Superior temporal gyrus (tissue), 1 donor: ENCODE measurements at regions not wholly inside any gene's neighbourhood (a gene's known extent, or its start where the extent isn't known, plus 50 kb on each side); places are given as distances from the start of the nearest gene placed in this dataset.

Experiments used
- DNase-seq: peaks from one replicate; pipeline ENCODE4 v3.0.0-alpha.2; 2016; ENCODE audit errors: extremely low spot score

GRCh38 chr19:29096896-29097295, 116.1 kb downstream of the UQCRFS1 start:
- no peak for DNase-seq

GRCh38 chr19:29093553-29093908, 119.4 kb downstream of the UQCRFS1 start:
- no peak for DNase-seq

DNA sequence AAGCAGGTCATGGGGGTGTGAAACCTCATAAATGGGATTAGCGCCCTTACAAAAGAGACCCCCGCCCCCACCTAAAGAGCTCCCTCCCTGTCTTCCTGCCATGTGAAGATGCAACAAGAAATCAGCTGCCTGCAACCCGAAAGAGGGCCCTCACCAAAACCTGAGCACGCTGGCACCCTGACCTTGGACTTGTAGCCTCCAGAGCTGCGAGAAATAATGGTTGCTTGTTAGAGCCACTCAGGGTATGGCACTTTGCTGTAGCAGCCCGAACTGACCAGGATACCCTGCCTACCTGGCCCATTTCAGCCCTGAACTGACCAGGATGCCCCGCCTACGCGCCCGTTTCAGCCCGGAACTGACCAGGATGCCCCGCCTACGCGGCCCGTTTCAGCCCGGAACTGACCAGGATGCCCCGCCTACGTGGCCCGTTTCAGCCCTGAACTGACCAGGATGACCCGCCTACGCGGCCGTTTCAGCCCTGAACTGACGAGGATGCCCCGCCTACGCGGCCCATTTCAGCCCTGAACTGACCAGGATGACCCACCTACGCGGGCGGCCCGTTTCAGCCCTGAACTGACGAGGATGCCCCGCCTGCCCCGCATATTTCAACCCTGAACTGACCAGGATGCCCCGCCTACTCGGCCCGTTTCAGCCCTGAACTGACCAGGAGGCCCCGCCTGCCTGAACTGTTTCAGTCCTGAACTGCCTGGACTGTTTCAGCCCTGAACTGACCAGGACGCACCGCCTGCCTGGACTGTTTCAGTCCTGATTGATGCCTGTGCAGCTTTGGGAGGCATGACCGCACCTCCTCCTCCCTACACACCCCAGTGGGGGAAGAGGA, 120.0 kb downstream of the UQCRFS1 start:
- DNase-seq = no peak

- no peak for DNase-seq
Measured at GRCh38 chr19:29090783-29091526, 122.0 kb downstream of the UQCRFS1 start.

DNA sequence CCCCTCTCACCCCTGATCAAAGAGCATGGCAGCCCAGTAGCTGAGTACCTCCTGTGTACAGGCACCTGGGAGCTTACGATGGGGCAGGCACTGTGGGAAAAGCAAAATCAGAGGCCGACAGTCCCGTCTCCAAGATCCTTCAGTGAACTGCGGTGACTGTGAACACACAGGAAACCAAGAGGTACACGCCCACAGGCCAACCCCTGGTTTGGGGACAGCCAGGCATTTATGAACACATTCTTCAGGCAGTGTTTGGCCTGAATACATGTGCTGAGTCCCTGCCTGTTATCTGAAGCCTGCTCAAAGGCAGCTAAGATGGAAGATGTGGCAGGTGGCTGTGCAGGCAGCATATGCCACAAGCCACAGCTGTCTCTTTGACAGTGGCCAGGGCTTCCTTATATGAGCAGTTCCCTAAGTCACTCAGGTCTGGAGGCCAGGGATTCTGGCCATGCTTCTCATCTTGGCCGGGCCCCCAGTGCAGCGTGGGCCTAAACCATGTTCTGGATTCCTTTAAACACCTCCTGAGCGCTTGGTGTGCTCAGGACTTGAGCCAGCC, 123.6 kb downstream of the UQCRFS1 start:
- DNase-seq = no peak

DNA sequence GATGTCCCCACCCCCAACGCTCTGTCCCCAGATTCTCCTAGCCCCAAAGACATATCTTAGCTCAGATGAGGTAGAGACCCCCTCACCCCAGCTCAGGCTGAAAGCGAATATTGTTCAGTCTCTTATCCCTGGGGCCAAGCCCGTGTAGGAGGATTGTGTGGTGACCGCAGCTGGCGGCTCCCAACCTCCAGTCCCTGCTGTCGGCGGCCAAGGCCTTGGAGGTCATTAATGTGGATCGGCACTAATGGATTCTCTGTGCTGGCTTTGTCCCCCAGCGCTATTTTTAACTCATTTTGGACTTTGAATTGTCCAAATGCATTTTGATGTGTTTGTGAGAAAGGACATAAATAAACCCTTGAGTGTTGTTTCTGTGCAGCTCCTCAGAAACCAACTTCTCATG, 124.2 kb downstream of the UQCRFS1 start:
- DNase-seq = no peak

GRCh38 chr19:29086646-29087045, 126.3 kb downstream of the UQCRFS1 start:
- no peak for DNase-seq

DNA sequence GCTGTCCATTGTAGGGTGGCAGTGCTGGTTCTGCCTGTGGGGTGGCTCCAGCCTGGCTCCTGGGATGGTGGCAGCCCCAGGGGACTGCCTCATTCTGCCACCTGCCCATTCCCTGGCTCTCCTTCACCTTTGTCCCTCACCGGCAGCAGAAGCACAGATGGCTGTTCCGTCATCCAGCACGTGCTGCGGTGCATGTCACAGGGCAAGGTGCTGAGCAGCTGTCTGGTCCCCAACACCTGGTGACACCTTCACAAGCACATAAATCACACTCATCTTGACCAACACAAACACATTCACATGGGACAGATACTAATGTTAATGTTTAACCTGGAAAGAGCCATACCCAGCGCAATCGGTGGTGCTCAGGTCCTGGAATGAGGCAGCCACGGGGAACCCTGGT, 126.8 kb downstream of the UQCRFS1 start:
- DNase-seq = no peak

- DNase-seq = no peak
Measured at GRCh38 chr19:29085630-29086029, 127.3 kb downstream of the UQCRFS1 start.

- DNase-seq = no peak
Measured at GRCh38 chr19:29085206-29085605, 127.7 kb downstream of the UQCRFS1 start.

- no peak for DNase-seq
Measured at GRCh38 chr19:29084266-29084665, 128.7 kb downstream of the UQCRFS1 start.

- no peak for DNase-seq
Measured at GRCh38 chr19:29083863-29084262, 129.1 kb downstream of the UQCRFS1 start.

- no peak for DNase-seq
Measured at GRCh38 chr19:29079356-29080032, 133.5 kb downstream of the UQCRFS1 start.

GRCh38 chr19:29076963-29077362, 136.0 kb downstream of the UQCRFS1 start:
- DNase-seq = no peak

DNA sequence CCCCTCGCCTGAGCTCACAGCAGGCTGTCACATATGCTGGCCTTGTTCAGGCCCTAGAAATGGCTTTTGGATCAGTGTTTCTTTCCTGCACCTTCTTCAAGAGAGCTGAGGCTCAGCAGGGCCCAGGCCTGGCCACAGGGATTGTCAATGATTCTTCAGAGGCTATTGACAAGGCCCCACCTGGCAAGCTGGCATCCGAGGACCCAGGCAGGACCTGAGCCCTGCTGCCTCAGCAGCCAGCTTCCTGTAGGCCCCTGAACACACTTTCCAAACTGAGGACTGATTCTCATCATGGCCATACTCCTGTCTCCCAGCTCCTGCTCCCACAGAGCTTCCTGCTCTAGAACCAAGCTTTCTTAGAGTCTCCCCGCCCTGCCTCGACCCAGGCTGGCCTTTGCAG, 136.8 kb downstream of the UQCRFS1 start:
- DNase-seq = no peak

GRCh38 chr19:29075149-29075548, 137.8 kb downstream of the UQCRFS1 start:
- no peak for DNase-seq

DNA sequence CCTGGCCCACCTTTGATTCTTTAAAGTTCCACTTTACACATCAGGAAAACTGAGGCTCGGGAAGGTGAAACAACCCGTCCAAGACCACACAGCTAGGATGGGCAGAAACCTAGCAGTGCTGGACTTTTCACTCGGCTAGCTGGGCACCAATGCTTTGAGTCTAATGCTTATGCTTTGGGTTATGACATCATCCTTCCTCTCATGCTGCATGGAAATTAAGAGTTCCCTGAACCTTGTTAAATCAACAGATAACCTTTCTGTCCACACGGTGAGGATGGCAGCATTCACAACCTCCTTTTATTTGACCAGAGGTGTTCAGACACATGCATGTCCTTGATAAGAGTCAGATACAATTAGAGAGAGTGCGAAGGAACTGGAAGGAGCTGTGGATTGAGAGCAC, 138.4 kb downstream of the UQCRFS1 start:
- DNase-seq = no peak

DNA sequence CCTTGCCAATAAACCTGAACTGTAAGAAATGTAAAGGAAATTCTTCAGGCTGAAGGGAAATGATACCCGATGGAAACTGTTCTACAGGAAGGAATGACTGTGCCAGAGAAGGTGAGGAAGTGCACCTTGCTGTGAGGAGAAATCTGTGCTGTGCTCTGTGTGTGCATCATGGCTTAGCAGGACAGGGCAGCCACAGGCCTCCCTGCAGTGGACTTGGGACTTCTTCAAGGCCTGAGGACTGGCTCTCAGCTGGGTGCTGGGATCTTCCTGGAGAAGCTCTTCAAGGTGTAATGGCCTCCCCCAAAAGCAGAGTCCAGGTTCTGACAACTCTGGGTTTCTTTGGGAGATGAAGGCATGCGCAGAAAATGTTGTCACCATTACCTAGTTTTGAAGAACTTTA, 145.1 kb downstream of the UQCRFS1 start:
- no peak for DNase-seq

- no peak for DNase-seq
Measured at GRCh38 chr19:29062475-29063435, 150.2 kb downstream of the UQCRFS1 start.

DNA sequence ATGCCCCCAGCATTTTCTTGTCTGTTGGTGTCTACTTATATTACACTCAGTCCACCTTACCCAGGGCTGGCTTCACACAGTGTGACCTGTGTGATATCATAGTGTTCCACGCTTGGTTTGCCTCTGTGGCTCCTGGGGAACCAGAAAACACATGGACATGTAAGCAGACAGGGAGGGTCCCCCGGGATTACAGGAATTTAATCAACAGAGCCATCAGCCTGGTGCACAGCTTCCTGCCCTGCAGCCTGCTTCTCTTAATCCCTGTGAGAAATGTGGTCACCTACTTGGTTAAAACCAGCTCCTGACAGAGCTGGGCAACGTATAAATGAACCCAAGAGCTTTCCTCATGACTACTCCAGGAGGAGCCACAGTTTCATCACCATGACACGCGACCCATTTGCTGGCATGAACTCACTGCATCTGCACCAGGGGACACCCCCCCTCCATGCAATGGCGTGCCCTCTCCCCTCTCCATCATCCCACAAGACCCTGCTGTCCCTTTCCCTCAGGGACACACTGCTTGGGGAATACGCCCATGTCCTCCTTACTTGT, 152.1 kb downstream of the UQCRFS1 start:
- no peak for DNase-seq

DNA sequence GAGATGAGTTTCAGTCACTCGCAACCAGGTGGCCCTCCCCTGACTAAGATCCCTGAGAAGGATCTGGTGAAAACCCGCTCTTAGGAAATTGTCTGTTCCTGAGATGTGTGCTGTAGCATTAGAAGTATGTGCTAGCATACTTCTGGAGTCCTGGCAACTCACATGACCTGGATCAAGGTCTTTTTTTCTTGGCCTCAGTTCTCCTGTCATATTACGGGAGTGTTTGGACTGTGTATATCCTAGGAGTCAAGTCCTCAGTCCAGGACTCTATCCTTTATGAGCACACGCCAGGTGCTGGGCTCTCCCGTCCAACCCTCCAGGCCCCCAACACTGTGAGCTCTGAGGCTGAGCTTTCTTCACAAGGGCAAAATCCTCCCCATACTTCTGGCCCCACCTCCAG, 156.4 kb downstream of the UQCRFS1 start:
- DNase-seq = no peak
